Fibroblast of skin of scalp (primary cell): ENCODE measurements at regions not wholly inside any gene's neighbourhood (a gene's known extent, or its start where the extent isn't known, plus 50 kb on each side); places are given as distances from the start of the nearest gene placed in this dataset.
A peak's percentile ranks its signal among the peaks of the same experiment; 100 is the strongest.
"Not testable (repeated sequence)": the region's sequence is repeated elsewhere in the genome, so short reads cannot be mapped to it uniquely, and the experiment has no call there.

Source experiments
- DNase-seq: peaks from one replicate; pipeline ENCODE4 v3.0.0-alpha.2; 2013

DNA sequence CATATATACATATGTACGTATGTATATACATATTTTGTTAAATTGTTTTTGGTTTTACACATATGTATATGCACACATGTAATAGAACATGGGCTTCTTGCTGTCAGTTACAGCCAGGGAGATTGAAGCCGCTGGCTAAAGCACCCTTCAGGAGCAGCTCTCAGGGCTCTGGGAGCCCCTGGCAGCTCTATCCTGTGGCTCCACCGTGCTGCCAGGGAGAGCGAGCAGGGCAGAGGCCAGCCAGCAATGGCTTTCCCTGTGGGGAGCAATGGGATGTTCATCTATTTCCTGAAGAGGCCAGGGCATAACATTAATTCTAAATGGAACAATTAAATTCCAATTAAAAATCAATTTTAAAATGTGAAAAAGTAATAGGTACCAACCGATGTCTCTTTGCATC, 102.9 kb downstream of the PSMG1 start:
- no peak for DNase-seq

GRCh38 chr21:39079617-39080016, 103.6 kb downstream of the PSMG1 start:
- no peak for DNase-seq

DNA sequence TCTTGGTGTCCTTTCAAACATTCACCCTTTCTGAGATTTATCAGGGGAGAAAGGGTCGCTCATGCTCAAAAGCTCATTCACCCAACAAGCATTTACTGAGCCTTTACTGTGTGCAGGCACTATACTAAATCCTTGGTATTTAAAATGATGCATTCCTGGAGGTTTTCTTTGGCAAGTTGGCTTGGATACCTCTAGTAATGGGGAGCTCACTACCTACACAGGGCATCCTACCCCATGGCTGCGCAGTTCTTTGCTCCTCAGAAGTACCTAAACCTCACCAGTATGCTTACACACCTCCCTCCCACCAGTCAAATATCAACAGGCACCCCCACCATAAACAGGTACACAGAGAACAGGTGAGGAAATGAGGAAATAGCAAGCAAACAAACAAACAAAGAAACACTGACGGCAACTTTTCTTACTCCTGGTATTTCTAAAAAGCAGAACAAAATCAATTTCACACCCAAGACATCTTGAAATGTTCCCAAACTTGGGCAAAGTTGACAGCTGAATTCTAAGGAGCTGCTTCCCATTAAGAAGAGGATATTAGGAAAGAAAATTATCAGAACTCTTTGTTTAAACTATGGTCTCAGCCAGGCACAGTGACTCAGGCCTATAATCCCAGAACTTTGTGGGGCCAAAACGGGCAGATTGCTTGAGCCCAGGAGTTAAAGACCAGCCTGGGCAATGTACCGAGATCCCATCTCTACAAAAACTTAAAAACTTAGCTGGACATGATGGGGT, 104.8 kb downstream of the PSMG1 start:
- no peak for DNase-seq

- DNase-seq, result no peak
Measured at GRCh38 chr21:39077876-39078275, 105.4 kb downstream of the PSMG1 start.

- no peak for DNase-seq
Measured at GRCh38 chr21:39074508-39074907, 108.7 kb downstream of the PSMG1 start.

DNA sequence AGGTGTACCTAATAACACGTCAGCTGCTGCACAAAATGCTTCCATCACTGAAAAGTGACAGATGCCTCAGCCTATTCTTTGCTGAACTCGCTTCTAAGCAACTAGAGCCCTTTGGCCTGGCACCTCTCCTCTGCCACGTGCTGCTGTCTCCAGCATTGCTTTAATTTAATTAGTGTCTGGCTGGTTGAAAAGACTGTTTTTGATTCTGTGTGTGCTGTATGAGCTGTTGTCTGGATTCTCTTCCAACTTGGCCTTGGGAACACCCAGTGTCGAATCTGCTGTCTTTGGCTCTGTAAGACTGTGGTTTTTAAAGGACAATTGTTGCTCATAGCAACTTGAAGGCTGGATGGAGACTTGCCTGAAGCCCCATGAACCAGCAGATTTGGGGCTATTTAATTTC, 109.5 kb downstream of the PSMG1 start:
- DNase-seq, result peak; percentile 41

GRCh38 chr21:39073063-39073462, 110.2 kb downstream of the PSMG1 start:
- no peak for DNase-seq

DNA sequence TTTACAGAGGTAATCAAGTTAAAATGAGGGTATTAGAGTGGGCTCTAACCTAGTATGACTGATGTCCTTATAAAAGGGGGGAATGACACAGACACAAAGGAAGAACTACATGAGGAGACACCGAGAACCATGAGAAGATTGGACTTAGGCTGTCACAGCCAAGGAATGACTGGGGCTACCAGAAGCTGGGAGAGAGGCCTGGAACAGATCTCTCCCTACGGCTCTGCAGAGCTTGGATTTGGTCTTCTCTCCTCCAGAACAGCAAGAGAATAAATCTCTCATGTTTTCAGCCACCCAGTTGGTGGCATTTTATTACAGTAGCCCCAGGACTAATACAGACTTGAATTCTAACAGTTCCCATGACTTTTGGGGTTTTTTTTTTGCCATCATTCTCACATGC, 110.8 kb downstream of the PSMG1 start:
- no peak for DNase-seq

DNA sequence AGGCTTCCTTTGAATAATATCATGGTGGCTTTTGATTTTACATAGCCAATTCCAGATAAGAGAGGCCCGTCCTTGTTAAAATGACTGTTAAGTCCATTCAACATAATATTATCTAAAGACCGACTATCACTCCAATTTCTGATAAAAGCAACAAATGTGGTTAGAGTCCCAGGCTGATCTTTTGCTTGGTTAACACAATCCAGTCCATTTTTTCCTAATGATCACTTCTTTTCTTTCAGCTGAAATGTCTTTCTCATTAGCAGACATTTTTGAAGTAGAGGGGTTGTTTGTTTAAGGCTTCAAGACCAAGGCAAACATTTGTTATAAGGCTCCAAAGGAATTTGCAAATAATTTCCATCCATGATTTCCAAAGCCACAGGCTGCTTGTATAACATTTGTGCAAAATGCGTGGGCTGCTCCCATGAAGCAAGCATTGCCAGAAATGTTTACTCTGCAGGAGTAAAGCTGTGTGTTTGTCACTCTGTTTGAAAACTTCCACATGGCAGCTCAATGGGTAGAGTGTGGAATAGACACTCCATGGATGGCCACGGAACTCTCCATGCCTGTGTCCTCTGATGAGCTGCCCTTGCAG, 111.5 kb downstream of the PSMG1 start:
- peak; percentile 91 for DNase-seq

DNA sequence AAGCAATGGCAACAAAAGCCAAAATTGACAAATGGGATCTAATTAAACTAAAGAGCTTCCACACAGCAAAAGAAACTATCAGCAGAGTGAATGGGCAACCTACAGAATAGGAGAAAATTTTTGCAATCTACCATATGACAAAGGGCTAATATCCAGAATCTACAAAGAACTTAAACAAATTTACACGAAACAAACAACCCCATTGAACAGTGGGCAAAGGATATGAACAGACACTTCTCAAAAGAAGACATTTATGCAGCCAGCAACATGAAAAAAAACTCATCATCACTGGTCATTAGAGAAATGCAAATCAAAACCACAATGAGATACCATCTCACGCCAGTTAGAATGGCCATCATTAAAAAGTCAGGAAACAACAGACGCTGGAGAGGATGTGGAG, 113.4 kb downstream of the PSMG1 start:
- DNase-seq, result not testable (repeated sequence)

DNA sequence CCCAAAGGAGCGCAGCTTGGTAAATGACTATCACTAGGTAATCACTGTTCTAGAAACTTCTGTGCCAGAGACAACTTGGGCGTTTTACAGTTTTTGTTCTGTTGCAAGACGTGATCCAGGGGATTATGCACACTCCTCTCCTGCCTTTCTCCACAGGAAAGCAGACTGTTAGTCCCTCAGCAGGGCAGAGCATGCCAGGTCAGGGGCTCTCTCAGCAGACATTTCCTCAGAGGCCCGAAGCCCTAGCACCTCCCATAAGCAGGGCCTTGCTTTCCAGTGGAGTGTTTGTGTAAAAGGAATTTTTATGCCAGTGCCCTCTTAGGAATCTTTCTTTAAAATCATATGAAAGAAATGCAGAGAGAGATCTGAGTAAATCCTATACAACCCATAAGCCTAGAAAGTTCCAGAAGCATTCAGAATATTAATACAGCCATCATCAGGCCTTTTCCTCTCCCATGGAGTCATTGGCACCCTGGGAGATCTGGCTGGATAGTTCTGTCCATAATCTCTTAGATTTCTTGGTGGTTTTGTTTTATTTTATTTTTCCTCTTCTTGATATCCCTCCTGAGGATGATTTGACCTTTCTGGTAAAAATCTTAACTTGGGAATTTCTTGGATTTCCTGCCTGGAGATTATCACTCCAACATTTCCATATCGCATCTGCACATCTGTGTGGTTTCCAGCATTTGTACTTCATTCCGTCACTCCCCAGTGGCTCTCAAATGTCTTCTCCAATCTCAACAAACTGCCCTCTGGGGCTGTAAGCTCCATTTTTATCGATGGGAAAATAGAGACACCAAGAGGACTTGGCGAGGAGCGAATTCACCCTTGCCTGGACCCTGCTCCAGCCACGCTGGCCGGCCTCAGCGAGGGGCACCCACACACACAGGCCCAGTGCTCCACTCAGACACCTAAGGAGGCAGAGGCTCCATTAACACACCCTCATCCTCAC, 116.1 kb downstream of the PSMG1 start:
- peak; percentile 26 for DNase-seq

DNA sequence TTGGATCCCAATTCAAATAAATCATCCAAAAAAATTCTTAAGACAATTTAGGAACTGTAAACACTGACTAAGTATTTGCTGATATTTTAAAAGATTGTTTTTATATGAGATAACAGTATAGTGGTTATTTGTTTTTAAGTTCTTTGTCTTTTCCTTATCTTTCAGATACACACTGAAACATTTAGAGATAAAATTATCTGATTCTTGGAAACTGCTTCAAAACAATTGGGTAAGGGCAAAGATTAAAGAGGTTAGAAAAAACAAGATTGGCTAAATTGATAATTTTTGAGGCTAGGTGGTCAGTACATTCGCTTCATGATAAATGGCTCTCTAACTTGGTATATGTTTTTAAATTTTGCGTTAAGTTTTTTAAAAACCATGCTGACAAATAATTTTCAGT, 117.3 kb downstream of the PSMG1 start:
- no peak for DNase-seq

- DNase-seq, result no peak
Measured at GRCh38 chr21:39064325-39065012, 118.8 kb downstream of the PSMG1 start.

DNA sequence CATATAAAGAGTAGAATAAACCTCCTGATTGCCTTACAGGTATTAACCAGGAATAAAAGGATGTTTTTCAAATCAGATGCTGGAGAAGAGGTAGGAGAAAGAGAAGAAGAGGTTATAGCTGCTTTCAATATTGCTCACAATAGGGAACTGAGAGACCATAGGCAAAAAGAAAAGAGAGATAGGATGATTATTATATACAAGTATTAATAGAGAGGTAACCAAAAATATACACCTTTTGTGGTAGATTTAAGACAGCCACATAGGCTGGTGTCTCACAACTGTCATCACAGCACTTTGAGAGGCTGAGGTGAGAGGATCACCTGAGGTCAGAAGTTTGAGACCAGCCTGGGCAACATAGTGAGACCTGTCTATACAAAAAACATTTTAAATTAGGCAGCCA, 119.7 kb downstream of the PSMG1 start:
- DNase-seq, result no peak

DNA sequence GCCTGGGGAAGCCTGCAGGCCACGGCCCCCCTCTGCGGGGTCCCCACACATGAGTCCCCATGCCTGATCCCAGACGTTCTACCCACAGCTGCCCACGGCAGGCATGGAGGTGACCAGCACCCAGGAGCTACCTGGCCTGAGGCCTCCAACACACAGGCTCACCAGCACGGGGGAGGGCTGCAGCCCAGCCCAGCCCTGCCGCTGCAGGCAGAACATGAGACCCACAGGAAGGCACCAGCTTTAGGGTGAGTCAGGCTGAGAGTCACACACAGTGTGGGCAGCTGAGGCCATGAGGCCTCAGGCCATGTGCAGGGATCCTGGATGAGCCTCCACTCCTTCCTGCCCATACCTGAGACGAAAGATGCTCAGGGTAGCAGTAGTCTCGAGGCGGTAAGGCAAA, 121.1 kb downstream of the PSMG1 start:
- DNase-seq, result no peak

DNA sequence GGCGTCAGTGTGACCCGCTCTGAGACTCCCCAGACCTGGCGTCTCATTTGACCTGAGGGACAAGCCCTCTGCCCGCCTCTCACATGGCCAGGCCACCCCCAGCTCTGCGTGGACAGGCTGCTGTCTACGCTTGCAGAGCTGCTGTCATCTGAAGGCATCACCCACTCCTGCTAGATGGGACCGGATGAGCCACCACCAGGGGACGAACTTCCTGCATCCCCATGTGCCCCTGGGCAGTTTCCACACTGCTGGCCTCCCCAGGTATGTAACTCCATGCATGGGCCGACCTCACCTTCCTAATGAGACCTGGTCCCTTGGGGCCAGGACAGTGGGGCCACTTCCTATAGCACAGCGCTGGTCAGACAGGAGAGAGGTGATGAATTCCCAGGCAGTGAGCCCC, 121.5 kb downstream of the PSMG1 start:
- DNase-seq, result no peak

DNA sequence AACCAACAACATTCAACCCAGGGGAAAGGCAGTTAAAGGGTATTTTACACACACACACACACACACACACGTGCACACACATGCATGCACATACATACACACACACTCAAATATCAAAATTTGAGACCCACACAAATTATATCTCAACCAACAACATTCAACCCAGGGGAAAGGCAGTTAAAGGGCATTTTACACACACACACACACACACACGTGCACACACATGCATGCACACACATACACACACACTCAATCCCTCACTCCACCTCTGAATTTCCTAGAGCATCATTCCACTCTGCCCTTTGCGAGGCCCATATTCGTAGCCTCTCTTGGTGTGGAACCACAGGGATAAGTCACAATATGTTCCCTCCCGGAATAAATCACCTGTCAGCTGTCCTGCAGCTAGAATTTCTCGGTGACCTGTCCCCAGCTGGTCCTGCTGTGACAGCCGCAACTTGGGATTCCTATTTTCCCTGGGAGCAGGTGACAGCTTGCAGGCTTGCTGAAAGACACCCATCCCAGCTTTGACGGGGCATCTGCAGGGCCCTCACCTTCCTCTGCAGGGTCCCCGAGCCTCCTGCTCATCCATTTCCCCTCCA, 122.7 kb downstream of the PSMG1 start:
- no peak for DNase-seq

- no peak for DNase-seq
Measured at GRCh38 chr21:39057121-39057520, 126.1 kb downstream of the PSMG1 start.

DNA sequence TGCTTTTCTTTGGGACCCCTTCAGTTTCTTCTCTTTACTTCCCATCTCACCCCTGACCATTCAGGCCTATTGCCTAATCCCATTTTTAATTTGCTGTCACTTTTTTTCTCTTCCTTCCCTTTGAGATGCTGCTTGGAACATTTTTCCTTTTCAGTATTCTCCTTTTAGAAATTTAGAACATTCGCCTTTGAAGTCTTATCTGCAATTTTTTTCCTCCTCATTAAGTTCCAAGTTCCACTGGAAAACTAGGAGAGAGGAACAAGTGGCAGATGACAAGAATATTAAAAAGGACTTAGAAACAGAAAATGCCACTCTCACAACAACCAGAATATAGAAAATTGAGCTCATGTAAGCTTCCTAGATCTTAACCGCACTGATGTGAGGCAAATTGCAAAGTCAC, 126.6 kb downstream of the PSMG1 start:
- no peak for DNase-seq

DNA sequence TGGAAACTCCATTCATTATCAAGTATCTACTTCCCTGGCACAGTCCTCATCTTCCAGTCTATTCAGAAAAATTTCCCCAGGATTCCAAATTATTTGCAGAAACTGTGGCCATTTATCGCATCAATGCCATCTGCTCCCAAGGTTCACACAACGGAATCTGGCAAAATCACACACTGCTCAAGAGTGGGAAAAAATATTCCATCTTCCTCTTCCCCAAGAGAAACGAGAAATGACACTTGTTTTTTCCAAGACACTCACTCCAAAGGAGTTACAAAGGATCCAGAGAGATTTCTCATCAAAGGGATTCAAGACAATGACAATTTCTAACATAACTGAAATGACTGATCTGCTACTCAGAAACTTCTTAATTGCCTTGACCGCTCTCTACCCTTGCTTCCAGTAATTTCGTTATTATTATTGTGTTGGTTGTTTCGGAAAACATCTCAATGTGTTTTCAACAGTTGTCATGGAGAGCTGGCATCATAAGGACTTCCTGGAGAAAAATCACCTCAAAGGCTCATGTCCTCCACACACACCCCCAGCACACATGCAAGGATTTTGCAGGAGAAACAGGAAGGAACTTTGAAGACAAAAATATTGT, 128.0 kb downstream of the PSMG1 start:
- DNase-seq, result no peak

DNA sequence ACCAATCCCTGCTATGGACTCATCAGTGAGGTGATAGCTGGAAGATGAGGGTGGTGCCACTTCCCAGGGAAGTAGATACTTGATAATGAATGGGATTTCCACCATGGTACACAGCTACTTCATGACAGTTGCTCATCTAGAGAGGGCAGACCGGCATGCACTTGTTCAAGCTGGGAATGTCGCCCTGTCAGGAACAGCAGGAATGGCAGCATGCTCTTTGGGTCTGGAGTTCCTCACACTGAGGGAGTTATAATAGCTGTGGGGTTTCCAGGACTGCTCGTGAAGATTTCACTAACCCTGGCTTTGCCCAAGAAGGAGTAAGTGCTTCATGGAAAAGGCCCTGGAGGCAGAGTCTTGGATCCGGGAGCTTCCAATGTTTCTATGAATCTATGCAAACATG, 129.2 kb downstream of the PSMG1 start:
- no peak for DNase-seq

DNA sequence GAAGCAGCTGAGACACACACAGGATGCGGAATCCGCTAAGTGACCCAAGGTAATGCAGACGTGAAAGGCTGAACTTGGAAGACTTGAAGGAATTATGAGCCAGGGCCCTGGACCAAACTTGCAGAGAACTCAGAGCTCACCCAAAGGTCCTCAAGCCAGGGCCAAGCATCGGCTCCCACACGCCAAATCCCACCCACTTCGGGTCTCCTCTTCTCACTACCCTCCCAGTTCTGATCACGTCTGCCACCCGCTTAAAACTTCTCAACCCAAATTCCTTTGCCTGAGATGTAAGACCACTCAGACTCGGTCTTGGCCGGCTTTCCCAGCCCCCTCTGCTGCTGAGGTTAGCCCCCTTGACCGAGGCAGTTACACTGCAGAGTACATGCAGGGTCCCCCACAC, 130.1 kb downstream of the PSMG1 start:
- no peak for DNase-seq
